H9 (cell line): ENCODE measurements at regions not wholly inside any gene's neighbourhood (a gene's known extent, or its start where the extent isn't known, plus 50 kb on each side); places are given as distances from the start of the nearest gene placed in this dataset.

ENCODE experiments used
- DNase-seq: peaks from one replicate; pipeline ENCODE4 v3.0.0-alpha.2; 2017
- H2AFZ ChIP-seq: one replicate; pipeline ENCODE4 v1.6.1; 2013; ENCODE audit warnings: mild to moderate bottlenecking, low read length, control low read depth, moderate library complexity
- H2AK5ac ChIP-seq: 2 replicates; pipeline ENCODE4 v1.6.1; 2013; ENCODE audit warnings: low read length, control low read depth, mixed read lengths; ENCODE audit not compliant: insufficient read length
- H2BK120ac ChIP-seq: one replicate; pipeline ENCODE4 v1.6.1; 2013; ENCODE audit warnings: low read depth, mild to moderate bottlenecking, low read length, control low read depth, inconsistent platforms; ENCODE audit not compliant: poor library complexity, severe bottlenecking
- H2BK12ac ChIP-seq: 2 replicates; pipeline ENCODE4 v1.6.1; 2013; ENCODE audit warnings: low read length, control low read depth, mixed read lengths, low read depth; ENCODE audit not compliant: insufficient read length
- H2BK15ac ChIP-seq: 2 replicates; pipeline ENCODE4 v1.6.1; 2013; ENCODE audit warnings: low read depth, low read length, control low read depth
- H2BK20ac ChIP-seq: one replicate; pipeline ENCODE4 v1.6.1; 2013; ENCODE audit warnings: low read depth, mild to moderate bottlenecking, low read length, control low read depth, inconsistent platforms; ENCODE audit not compliant: poor library complexity, severe bottlenecking
- H2BK5ac ChIP-seq: 2 replicates; pipeline ENCODE4 v1.6.1; 2013; ENCODE audit warnings: low read length, control low read depth, mixed read lengths; ENCODE audit not compliant: insufficient read length
- H3K14ac ChIP-seq: 2 replicates; pipeline ENCODE4 v1.6.1; 2013; ENCODE audit warnings: low read length, control low read depth; ENCODE audit not compliant: insufficient read depth
- H3K18ac ChIP-seq: 2 replicates; pipeline ENCODE4 v1.6.1; 2013; ENCODE audit warnings: low read depth, mild to moderate bottlenecking, mixed read lengths, low read length, control low read depth; ENCODE audit not compliant: insufficient read length
- H3K23ac ChIP-seq: 2 replicates; pipeline ENCODE4 v1.6.1; 2013; ENCODE audit warnings: low read length, control low read depth, mixed read lengths, low read depth; ENCODE audit not compliant: insufficient read length
- H3K23me2 ChIP-seq: 2 replicates; pipeline ENCODE4 v1.6.1; 2013; ENCODE audit warnings: low read depth, mild to moderate bottlenecking, mixed read lengths, low read length, control low read depth; ENCODE audit not compliant: insufficient read length, poor library complexity, severe bottlenecking
- H3K27ac ChIP-seq: 2 replicates; pipeline ENCODE4 v1.5.1; 2013; ENCODE audit warnings: low read length, control low read depth, mixed read lengths, low read depth; ENCODE audit not compliant: insufficient read length
- H3K27me3 ChIP-seq: 2 replicates; pipeline ENCODE4 v1.6.1; 2013; ENCODE audit warnings: low read length, control low read depth, inconsistent platforms; ENCODE audit not compliant: insufficient read depth
- H3K4ac ChIP-seq: 2 replicates; pipeline ENCODE4 v1.6.1; 2013; ENCODE audit warnings: low read depth, mild to moderate bottlenecking, control low read depth, inconsistent platforms, low read length, moderate library complexity
- H3K4me1 ChIP-seq: 2 replicates; pipeline ENCODE4 v1.6.1; 2013; ENCODE audit warnings: low read length, control low read depth, inconsistent platforms; ENCODE audit not compliant: insufficient read depth
- H3K4me2 ChIP-seq: 2 replicates; pipeline ENCODE4 v1.6.1; 2013; ENCODE audit warnings: low read length, control low read depth, mixed read lengths; ENCODE audit not compliant: insufficient read length, insufficient read depth
- H3K56ac ChIP-seq: 2 replicates; pipeline ENCODE4 v1.6.1; 2013; ENCODE audit warnings: low read depth, mild to moderate bottlenecking, mixed read lengths, low read length, control low read depth; ENCODE audit not compliant: insufficient read length
- H3K79me1 ChIP-seq: 2 replicates; pipeline ENCODE4 v1.6.1; 2013; ENCODE audit warnings: low read depth, mild to moderate bottlenecking, moderate library complexity, low read length, control low read depth, inconsistent platforms; ENCODE audit not compliant: insufficient read depth, poor library complexity, severe bottlenecking
- H3K79me2 ChIP-seq: 2 replicates; pipeline ENCODE4 v1.6.1; 2013; ENCODE audit warnings: low read length, control low read depth, inconsistent platforms; ENCODE audit not compliant: insufficient read depth
- H3K9ac ChIP-seq: 2 replicates; pipeline ENCODE4 v1.6.1; 2013; ENCODE audit warnings: low read length, control low read depth, mixed read lengths; ENCODE audit not compliant: insufficient read length; ENCODE audit errors: extremely low read depth
- H3K9me3 ChIP-seq: one replicate; pipeline ENCODE4 v1.6.1; 2013; ENCODE audit warnings: low read depth, low read length, inconsistent platforms; ENCODE audit not compliant: control insufficient read depth
- H3T11ph ChIP-seq: one replicate; pipeline ENCODE4 v1.6.1; 2013; ENCODE audit warnings: mild to moderate bottlenecking, low read length, control low read depth, inconsistent platforms
- H4K20me1 ChIP-seq: one replicate; pipeline ENCODE4 v1.6.1; 2013; ENCODE audit not compliant: control insufficient read depth, insufficient read length, insufficient read depth
- H4K5ac ChIP-seq: 2 replicates; pipeline ENCODE4 v1.6.1; 2013; ENCODE audit warnings: low read depth, mild to moderate bottlenecking, mixed read lengths, low read length, control low read depth; ENCODE audit not compliant: insufficient read length
- H4K8ac ChIP-seq: replicated peaks from 2 replicates; pipeline ENCODE4 v1.6.1; 2013; ENCODE audit warnings: low read length, control low read depth, mixed read lengths, low read depth; ENCODE audit not compliant: insufficient read length
- H4K91ac ChIP-seq: 2 replicates; pipeline ENCODE4 v1.6.1; 2013; ENCODE audit warnings: low read depth, mild to moderate bottlenecking, moderate library complexity, mixed read lengths, low read length, control low read depth; ENCODE audit not compliant: insufficient read length
- H3K27ac Mint-ChIP-seq, 3 experiments: 2 replicates in 2 of 3; 3 replicates in 1 of 3; pipeline ENCODE4 v1.8.0; 2020 to 2021; ENCODE audit warnings: mixed read lengths in 3 of 3, mild to moderate bottlenecking in 1 of 3, moderate library complexity in 1 of 3
- H3K27me3 Mint-ChIP-seq: 2 replicates; pipeline ENCODE4 v1.8.0; 2021; ENCODE audit warnings: low read depth, mild to moderate bottlenecking, moderate library complexity, mixed read lengths
- H3K36me3 Mint-ChIP-seq, 3 experiments: 2 replicates in 2 of 3; 3 replicates in 1 of 3; pipeline ENCODE4 v1.8.0; 2020 to 2021; ENCODE audit warnings: low read depth in 3 of 3, mixed read lengths in 3 of 3; ENCODE audit not compliant: insufficient read depth in 1 of 3
- H3K4me1 Mint-ChIP-seq, 2 experiments: 2 replicates each; pipeline ENCODE4 v1.8.0; 2020; ENCODE audit warnings: mixed read lengths in 2 of 2
- H3K4me3 Mint-ChIP-seq, 2 experiments: 2 replicates in 1 of 2; 3 replicates in 1 of 2; pipeline ENCODE4 v1.8.0; 2020 to 2021; ENCODE audit warnings: mild to moderate bottlenecking in 2 of 2, mixed read lengths in 2 of 2, moderate library complexity in 1 of 2
- H3K9me3 Mint-ChIP-seq, 2 experiments: 2 replicates in 1 of 2; 3 replicates in 1 of 2; pipeline ENCODE4 v1.8.0; 2020; ENCODE audit warnings: mild to moderate bottlenecking in 2 of 2, mixed read lengths in 2 of 2, moderate library complexity in 1 of 2
- WGBS: extraction: QIAGEN DNeasy Blood & Tissue Kit; methylation state at CpG from one replicate; pipeline ENCODE4 v1.1.7; 2013; ENCODE audit warnings: missing lambda C conversion rate, low lambda C conversion rate, mixed read lengths; ENCODE audit not compliant: insufficient read length; ENCODE audit errors: extremely low coverage; 5-methylcytosine and 5-hydroxymethylcytosine counted together
- TF ChIP-seq, protein P1 (sequence below): fragments of 200-600 bp; sonication (generic); conservative IDR thresholded peaks from 3 replicates; pipeline ENCODE4 v1.8.0; 2021; ENCODE audit warnings: antibody characterized with exemption, mild to moderate bottlenecking

DNA sequence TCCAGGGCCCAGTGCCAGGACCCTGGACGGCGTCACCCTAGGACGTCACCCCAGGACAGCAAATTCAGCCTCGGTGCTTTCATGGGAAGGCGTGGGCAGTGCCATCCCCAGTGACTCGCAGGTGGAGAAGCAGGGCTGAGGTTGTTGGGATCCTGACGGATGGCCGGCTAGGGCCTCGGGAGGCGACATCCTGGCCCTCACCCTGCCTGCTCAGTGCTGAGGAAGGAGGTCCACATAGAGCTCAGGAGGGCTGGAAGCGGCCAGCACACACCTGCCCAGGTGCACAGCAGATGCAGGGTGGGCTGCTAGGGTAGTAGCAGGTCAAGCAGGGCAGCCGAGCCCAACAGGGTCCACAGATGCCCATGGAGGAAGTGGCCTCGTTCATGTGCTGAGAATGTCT is 482.0 kb upstream of the SALL3 start:
- H3K27ac ChIP-seq: no peak overlapping the region
- H3K9ac ChIP-seq: no peak overlapping the region
- DNase-seq: no peak
- H3T11ph ChIP-seq: no peak overlapping the region
- H3K79me1 ChIP-seq: no peaks in the 10 kb centered on the region
- H3K56ac ChIP-seq: no peak overlapping the region
- no peak overlapping the region for H3K4ac ChIP-seq
- no peaks in the 10 kb centered on the region for H3K9me3 ChIP-seq
- no peak overlapping the region for H2AK5ac ChIP-seq
- Mint-ChIP-seq H3K9me3 (peaks cover 6 to 12% of the 10 kb centered on the region in 2 experiments; a peak in 4 of 5 replicates), H3K4me1 (no peaks in the 10 kb centered on the region), H3K4me3 (no peak overlapping the region), H3K27ac (no peak overlapping the region), H3K36me3 (peaks cover 0 to 9% (median 2%) of the 10 kb centered on the region in 3 experiments; a peak in 5 of 7 replicates), H3K27me3 (no peaks in the 10 kb centered on the region; the same call in 1 of the 2 replicates)
- WGBS: no CpG with 5 or more reads among the region's 13 CpGs
- H3K18ac ChIP-seq: no peak overlapping the region
- H4K5ac ChIP-seq: no peak overlapping the region
- H3K4me1 ChIP-seq: no peaks in the 10 kb centered on the region
- no peaks in the 10 kb centered on the region for H4K20me1 ChIP-seq
- no peak overlapping the region for H2BK5ac ChIP-seq
- no peak overlapping the region for H2BK12ac ChIP-seq
- H3K27me3 ChIP-seq: no peaks in the 10 kb centered on the region
- H3K23ac ChIP-seq: no peak overlapping the region
- TF ChIP-seq, protein P1, sequence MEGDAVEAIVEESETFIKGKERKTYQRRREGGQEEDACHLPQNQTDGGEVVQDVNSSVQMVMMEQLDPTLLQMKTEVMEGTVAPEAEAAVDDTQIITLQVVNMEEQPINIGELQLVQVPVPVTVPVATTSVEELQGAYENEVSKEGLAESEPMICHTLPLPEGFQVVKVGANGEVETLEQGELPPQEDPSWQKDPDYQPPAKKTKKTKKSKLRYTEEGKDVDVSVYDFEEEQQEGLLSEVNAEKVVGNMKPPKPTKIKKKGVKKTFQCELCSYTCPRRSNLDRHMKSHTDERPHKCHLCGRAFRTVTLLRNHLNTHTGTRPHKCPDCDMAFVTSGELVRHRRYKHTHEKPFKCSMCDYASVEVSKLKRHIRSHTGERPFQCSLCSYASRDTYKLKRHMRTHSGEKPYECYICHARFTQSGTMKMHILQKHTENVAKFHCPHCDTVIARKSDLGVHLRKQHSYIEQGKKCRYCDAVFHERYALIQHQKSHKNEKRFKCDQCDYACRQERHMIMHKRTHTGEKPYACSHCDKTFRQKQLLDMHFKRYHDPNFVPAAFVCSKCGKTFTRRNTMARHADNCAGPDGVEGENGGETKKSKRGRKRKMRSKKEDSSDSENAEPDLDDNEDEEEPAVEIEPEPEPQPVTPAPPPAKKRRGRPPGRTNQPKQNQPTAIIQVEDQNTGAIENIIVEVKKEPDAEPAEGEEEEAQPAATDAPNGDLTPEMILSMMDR: no peak
- no peak overlapping the region for H2AFZ ChIP-seq
- H4K8ac ChIP-seq: no peak overlapping the region
- no peak overlapping the region for H2BK20ac ChIP-seq
- no peak overlapping the region for H4K91ac ChIP-seq
- no peaks in the 10 kb centered on the region for H3K79me2 ChIP-seq
- peak overlapping the region; percentile 78 for H3K14ac ChIP-seq
- no peak overlapping the region for H2BK15ac ChIP-seq
- no peak overlapping the region for H2BK120ac ChIP-seq
- H3K23me2 ChIP-seq: no peaks in the 10 kb centered on the region
- no peak overlapping the region for H3K4me2 ChIP-seq
